Natural killer cell (primary cell): ENCODE measurements at regions not wholly inside any gene's neighbourhood (a gene's known extent, or its start where the extent isn't known, plus 50 kb on each side); places are given as distances from the start of the nearest gene placed in this dataset.

ENCODE experiments used
- ATAC-seq, 3 donors: fragments of 150-1000 bp in 2 of 3; fragments of 200-7000 bp in 1 of 3; cut with Tn5 transposase; 1 replicate in 1 of 3; 2 replicates in 2 of 3; pipeline ENCODE4 v1.10.0; 2021; ENCODE audit warnings: mild to moderate bottlenecking in 2 of 3, moderate library complexity in 2 of 3
- DNase-seq, 2 donors: peaks; one replicate each; pipeline versions ENCODE4 v3.0.0 to v3.0.0-alpha.2; 2013 to 2021; ENCODE audit warnings: mixed read lengths in 1 of 2
- H3K27ac ChIP-seq: one replicate; pipeline ENCODE4 v1.5.1; 2013; ENCODE audit warnings: mild to moderate bottlenecking, low read length
- H3K27me3 ChIP-seq: one replicate; pipeline ENCODE4 v1.6.1; 2013; ENCODE audit warnings: low read length; ENCODE audit not compliant: control insufficient read depth, insufficient read depth
- H3K36me3 ChIP-seq: one replicate; pipeline ENCODE4 v1.6.1; 2013; ENCODE audit warnings: low read length; ENCODE audit not compliant: control insufficient read depth, insufficient read depth
- H3K4me1 ChIP-seq: one replicate; pipeline ENCODE4 v1.6.1; 2013; ENCODE audit warnings: low read length; ENCODE audit not compliant: control insufficient read depth, insufficient read depth
- H3K4me3 ChIP-seq: one replicate; pipeline ENCODE4 v1.5.1; 2013; ENCODE audit warnings: low read length
- H3K9me3 ChIP-seq: one replicate; pipeline ENCODE4 v1.6.1; 2013; ENCODE audit warnings: low read length; ENCODE audit not compliant: control insufficient read depth, insufficient read depth
- H3K27ac Mint-ChIP-seq, 2 donors: one replicate each; pipeline ENCODE4 v1.8.0; 2022; ENCODE audit warnings: mild to moderate bottlenecking in 2 of 2, mixed read lengths in 2 of 2, moderate library complexity in 1 of 2
- H3K27me3 Mint-ChIP-seq, 2 donors: one replicate each; pipeline ENCODE4 v1.8.0; 2022; ENCODE audit warnings: low read depth in 2 of 2, mixed read lengths in 2 of 2
- H3K36me3 Mint-ChIP-seq: one replicate; pipeline ENCODE4 v1.8.0; 2022; ENCODE audit warnings: mixed read lengths
- H3K4me1 Mint-ChIP-seq, 2 donors: one replicate each; pipeline ENCODE4 v1.8.0; 2022; ENCODE audit warnings: mixed read lengths in 2 of 2
- H3K4me3 Mint-ChIP-seq: one replicate; pipeline ENCODE4 v1.8.0; 2022; ENCODE audit warnings: mild to moderate bottlenecking, moderate library complexity, mixed read lengths
- H3K9me3 Mint-ChIP-seq, 2 donors: one replicate each; pipeline ENCODE4 v1.8.0; 2022; ENCODE audit warnings: mixed read lengths in 2 of 2
- CTCF ChIP-seq: fragments of 200-600 bp; IDR thresholded peaks from one replicate; pipeline ENCODE4 v1.8.0; 2022; ENCODE audit warnings: antibody characterized with exemption
- WGBS: methylation state at CpG from one replicate; pipeline ENCODE4 v1.1.7; 2013; ENCODE audit warnings: missing lambda C conversion rate; ENCODE audit not compliant: insufficient coverage; 5-methylcytosine and 5-hydroxymethylcytosine counted together
- intact Hi-C: fragments of 100-400 bp; cut with micrococcal nuclease; formaldehyde crosslinking; loops from one replicate; pipeline ENCODE4 v1.14.2; 2022

DNA sequence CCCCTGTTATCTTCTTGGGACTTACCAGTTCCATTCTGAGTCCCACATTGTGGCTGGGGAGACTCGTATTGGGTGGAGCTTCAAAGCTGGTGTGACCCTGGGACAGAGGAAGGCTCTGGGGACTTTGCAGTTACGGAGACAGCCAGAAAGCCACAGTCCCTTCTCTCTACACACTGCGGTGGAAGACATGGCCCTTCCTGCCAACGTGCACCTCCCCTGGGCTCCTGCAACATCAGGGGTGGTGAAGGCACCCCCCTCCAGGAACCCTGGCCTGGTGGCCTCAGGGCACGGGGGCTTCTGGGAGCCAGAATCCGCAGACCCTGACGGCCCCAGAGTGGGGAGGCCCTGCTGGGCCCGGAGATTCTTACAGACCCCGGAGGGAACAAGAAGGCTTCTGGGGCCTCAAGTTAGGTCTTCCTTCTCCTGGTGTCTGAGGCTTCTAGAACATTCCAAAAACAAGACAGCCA is 113.0 kb downstream of the SIK1 start:
- H3K27ac Mint-ChIP-seq = no peak overlapping the region
- ATAC-seq (no peak), DNase-seq (no peak)

DNA sequence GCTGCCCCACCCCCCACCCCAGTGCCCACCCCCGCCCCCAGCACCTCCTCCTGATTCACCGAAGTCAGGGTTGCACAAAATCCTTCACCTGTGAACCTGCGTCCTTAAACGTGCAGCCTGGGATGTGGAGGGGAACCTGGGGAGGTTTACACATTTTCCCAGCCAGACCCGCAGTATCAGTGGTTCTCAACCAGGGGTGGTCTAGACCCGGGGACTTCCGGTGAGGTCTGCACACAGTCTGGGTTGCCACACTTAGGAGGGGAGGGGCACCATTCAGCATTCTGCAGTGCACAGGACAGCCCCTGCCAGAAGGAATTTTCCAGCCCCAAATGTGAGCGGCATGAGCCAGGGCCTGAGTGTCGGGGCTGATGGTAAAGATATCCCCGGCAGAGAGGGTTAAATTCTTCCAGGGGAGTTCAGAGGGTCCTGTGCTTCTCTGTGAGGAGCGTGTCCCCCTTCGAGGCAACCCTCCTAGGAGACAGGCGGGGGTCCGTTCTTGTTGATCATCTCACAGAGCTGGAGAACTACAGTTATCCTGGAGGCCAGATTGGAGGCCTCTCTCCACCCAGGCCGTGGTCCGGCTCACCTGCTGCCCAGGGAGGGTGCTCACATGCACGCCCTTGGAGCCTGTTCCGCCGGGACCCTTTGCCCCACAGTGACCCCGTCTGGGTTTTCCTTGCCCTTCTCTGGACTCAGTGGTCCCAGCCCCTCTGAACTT is 113.6 kb downstream of the SIK1 start:
- Histone ChIP-seq H3K36me3 (no peaks in the 10 kb centered on the region), H3K4me3 (no peak overlapping the region), H3K9me3 (peaks cover 6% of the 10 kb centered on the region), H3K27ac (no peak overlapping the region), H3K27me3 (peaks cover 3% of the 10 kb centered on the region), H3K4me1 (peaks cover 5% of the 10 kb centered on the region)
- DNase-seq (no peak), ATAC-seq (no peak)
- 86% methylated on average over 18 of the region's 20 CpGs for WGBS
- Mint-ChIP-seq H3K4me1 (peaks cover 0 to 7% of the 10 kb centered on the region in 2 donors), H3K36me3 (no peaks in the 10 kb centered on the region), H3K9me3 (no peaks in the 10 kb centered on the region), H3K4me3 (no peak overlapping the region), H3K27ac (no peak overlapping the region), H3K27me3 (peaks cover 6 to 7% of the 10 kb centered on the region in 2 donors)
- intact Hi-C loops = no loop called here
- no peak for TF ChIP-seq CTCF

More for the DNA sequence above, 113.0 kb downstream of the SIK1 start:
- H3K27me3 ChIP-seq = peaks cover 3% of the 10 kb centered on the region
- no peak for TF ChIP-seq CTCF
- no peak overlapping the region for H3K27ac ChIP-seq
- peaks cover 6% of the 10 kb centered on the region for H3K9me3 ChIP-seq
- Mint-ChIP-seq H3K4me3 (no peak overlapping the region), H3K27me3 (peaks cover 6 to 8% of the 10 kb centered on the region in 2 donors), H3K4me1 (peaks cover 0 to 7% of the 10 kb centered on the region in 2 donors), H3K36me3 (no peaks in the 10 kb centered on the region), H3K9me3 (no peaks in the 10 kb centered on the region)
- intact Hi-C loops = no loop called here
- no peaks in the 10 kb centered on the region for H3K36me3 ChIP-seq
- no peak overlapping the region for H3K4me3 ChIP-seq
- WGBS = 85% methylated on average over 9 of the region's 9 CpGs
- peaks cover 5% of the 10 kb centered on the region for H3K4me1 ChIP-seq

DNA sequence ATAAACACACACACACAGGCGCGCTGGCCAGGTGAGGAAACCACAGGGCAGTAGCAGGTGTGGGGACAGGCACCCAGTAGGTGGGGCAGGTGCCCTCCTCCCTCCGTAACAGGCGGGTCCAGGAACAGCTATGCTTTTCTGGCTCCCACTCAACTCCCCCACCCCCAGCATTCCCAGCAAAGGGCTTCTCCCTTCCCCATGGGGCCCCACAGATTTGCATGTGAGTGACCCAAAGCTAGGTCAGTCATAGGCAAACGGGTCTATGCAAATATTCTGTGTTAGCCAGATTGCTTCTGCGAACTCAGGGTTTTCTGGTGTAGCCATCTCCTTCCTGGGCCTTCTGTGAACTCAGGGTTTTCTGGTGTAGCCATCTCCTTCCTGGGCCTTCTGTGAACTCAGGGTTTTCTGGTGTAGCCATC is 114.2 kb downstream of the SIK1 start:
- TF ChIP-seq CTCF = no peak
- no peaks in the 10 kb centered on the region for H3K36me3 ChIP-seq
- no peak overlapping the region for H3K4me3 Mint-ChIP-seq
- peaks cover 0 to 7% of the 10 kb centered on the region in 2 donors for H3K4me1 Mint-ChIP-seq
- ATAC-seq (no peak), DNase-seq (no peak)
- H3K36me3 Mint-ChIP-seq = no peaks in the 10 kb centered on the region
- WGBS = 67% methylated on average over 6 of the region's 6 CpGs
- no peak overlapping the region for H3K4me3 ChIP-seq
- peaks cover 6% of the 10 kb centered on the region in 2 donors for H3K27me3 Mint-ChIP-seq
- peaks cover 1% of the 10 kb centered on the region for H3K9me3 ChIP-seq
- H3K9me3 Mint-ChIP-seq = no peaks in the 10 kb centered on the region
- H3K27me3 ChIP-seq = peaks cover 3% of the 10 kb centered on the region
- intact Hi-C loops = no loop called here
- no peak overlapping the region for H3K27ac Mint-ChIP-seq
- no peak overlapping the region for H3K27ac ChIP-seq
- H3K4me1 ChIP-seq = peaks cover 6% of the 10 kb centered on the region

DNA sequence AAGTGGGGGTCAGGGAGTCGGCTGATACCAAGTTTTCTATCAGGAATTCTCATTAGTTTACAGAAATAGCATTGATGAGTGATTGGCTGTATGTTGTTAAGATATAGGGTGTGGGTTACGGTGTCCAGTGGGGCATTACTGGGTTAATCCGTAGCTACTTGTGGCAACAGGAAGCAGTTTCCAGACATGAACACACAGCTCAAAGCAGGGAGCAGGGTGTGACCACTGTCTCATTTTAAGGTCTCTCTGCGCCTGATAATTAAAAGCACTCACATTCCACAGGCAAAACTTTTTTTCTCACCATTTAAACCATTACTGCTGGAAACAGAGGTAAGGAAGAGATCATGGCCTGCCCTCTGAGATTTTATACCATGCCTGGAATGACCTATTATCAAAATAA is 114.9 kb downstream of the SIK1 start:
- H3K27me3 Mint-ChIP-seq = peaks cover 6% of the 10 kb centered on the region in 2 donors

More for the DNA sequence above, 114.9 kb downstream of the SIK1 start:
- Histone ChIP-seq H3K4me1 (peaks cover 13% of the 10 kb centered on the region), H3K27ac (no peak overlapping the region), H3K9me3 (no peaks in the 10 kb centered on the region), H3K4me3 (no peak overlapping the region), H3K36me3 (no peaks in the 10 kb centered on the region), H3K27me3 (peaks cover 3% of the 10 kb centered on the region)
- intact Hi-C loops = no loop called here
- Mint-ChIP-seq H3K9me3 (no peaks in the 10 kb centered on the region), H3K4me1 (peaks cover 0 to 7% of the 10 kb centered on the region in 2 donors), H3K4me3 (no peak overlapping the region), H3K27ac (no peak overlapping the region), H3K36me3 (no peaks in the 10 kb centered on the region)
- WGBS = 86% methylated on average over 4 of the region's 4 CpGs
- ATAC-seq = no peak
- DNase-seq = no peak
- TF ChIP-seq CTCF = no peak
